Natural killer cell (primary cell): ENCODE measurements at regions not wholly inside any gene's neighbourhood (a gene's known extent, or its start where the extent isn't known, plus 50 kb on each side); places are given as distances from the start of the nearest gene placed in this dataset.

Source experiments
- ATAC-seq, 3 donors: fragments of 150-1000 bp in 2 of 3; fragments of 200-7000 bp in 1 of 3; cut with Tn5 transposase; 1 replicate in 1 of 3; 2 replicates in 2 of 3; pipeline ENCODE4 v1.10.0; 2021; ENCODE audit warnings: mild to moderate bottlenecking in 2 of 3, moderate library complexity in 2 of 3
- DNase-seq, 2 donors: peaks; one replicate each; pipeline versions ENCODE4 v3.0.0 to v3.0.0-alpha.2; 2013 to 2021; ENCODE audit warnings: mixed read lengths in 1 of 2
- H3K27ac ChIP-seq: one replicate; pipeline ENCODE4 v1.5.1; 2013; ENCODE audit warnings: mild to moderate bottlenecking, low read length
- H3K27me3 ChIP-seq: one replicate; pipeline ENCODE4 v1.6.1; 2013; ENCODE audit warnings: low read length; ENCODE audit not compliant: control insufficient read depth, insufficient read depth
- H3K36me3 ChIP-seq: one replicate; pipeline ENCODE4 v1.6.1; 2013; ENCODE audit warnings: low read length; ENCODE audit not compliant: control insufficient read depth, insufficient read depth
- H3K4me1 ChIP-seq: one replicate; pipeline ENCODE4 v1.6.1; 2013; ENCODE audit warnings: low read length; ENCODE audit not compliant: control insufficient read depth, insufficient read depth
- H3K4me3 ChIP-seq: one replicate; pipeline ENCODE4 v1.5.1; 2013; ENCODE audit warnings: low read length
- H3K9me3 ChIP-seq: one replicate; pipeline ENCODE4 v1.6.1; 2013; ENCODE audit warnings: low read length; ENCODE audit not compliant: control insufficient read depth, insufficient read depth
- H3K27ac Mint-ChIP-seq, 2 donors: one replicate each; pipeline ENCODE4 v1.8.0; 2022; ENCODE audit warnings: mild to moderate bottlenecking in 2 of 2, mixed read lengths in 2 of 2, moderate library complexity in 1 of 2
- H3K27me3 Mint-ChIP-seq, 2 donors: one replicate each; pipeline ENCODE4 v1.8.0; 2022; ENCODE audit warnings: low read depth in 2 of 2, mixed read lengths in 2 of 2
- H3K36me3 Mint-ChIP-seq: one replicate; pipeline ENCODE4 v1.8.0; 2022; ENCODE audit warnings: mixed read lengths
- H3K4me1 Mint-ChIP-seq, 2 donors: one replicate each; pipeline ENCODE4 v1.8.0; 2022; ENCODE audit warnings: mixed read lengths in 2 of 2
- H3K4me3 Mint-ChIP-seq: one replicate; pipeline ENCODE4 v1.8.0; 2022; ENCODE audit warnings: mild to moderate bottlenecking, moderate library complexity, mixed read lengths
- H3K9me3 Mint-ChIP-seq, 2 donors: one replicate each; pipeline ENCODE4 v1.8.0; 2022; ENCODE audit warnings: mixed read lengths in 2 of 2
- CTCF ChIP-seq: fragments of 200-600 bp; IDR thresholded peaks from one replicate; pipeline ENCODE4 v1.8.0; 2022; ENCODE audit warnings: antibody characterized with exemption
- WGBS: methylation state at CpG from one replicate; pipeline ENCODE4 v1.1.7; 2013; ENCODE audit warnings: missing lambda C conversion rate; ENCODE audit not compliant: insufficient coverage; 5-methylcytosine and 5-hydroxymethylcytosine counted together
- intact Hi-C: fragments of 100-400 bp; cut with micrococcal nuclease; formaldehyde crosslinking; loops from one replicate; pipeline ENCODE4 v1.14.2; 2022

DNA sequence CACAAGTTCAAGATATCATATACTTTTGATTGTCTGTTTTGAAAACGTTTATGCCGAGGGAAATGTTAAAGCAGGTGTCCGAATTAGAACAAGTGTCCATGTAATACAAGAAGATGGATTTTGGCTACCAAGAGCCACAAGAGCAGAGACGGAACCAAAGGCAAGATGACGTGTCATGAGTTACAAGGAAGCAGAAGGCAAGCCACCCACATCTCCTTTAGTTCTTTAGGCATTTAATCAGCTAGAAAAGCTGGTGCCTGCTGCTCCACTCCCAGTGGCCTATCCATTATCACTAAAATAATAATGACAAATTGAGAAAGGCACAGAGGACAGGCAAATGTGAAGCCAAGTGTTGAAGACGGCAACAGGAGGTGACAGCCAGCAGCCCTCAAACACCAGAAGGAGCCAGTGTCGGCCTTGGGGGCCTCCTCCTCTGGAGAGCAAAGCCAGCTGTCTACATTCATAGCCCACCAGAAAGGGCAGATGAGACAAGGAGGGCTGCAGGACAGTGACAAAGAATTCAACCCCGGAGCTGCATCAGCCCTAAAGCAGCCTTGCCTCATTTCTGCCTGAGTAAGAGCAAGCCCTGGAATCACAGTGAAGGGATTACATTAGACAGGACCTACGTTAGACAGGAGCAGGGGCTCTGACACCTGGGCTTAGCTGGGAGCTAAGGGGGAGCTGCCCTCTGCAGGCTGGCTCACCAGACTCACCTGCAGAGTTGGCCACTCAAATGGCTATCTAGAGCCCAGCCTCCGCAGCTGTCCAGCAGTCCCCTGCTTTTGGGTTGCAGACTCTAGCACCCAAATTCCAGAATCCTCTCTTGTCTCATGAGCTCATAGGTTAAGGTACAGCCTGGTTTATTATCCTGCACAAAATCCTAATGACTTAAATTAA, 569.9 kb downstream of the UQCRFS1 start:
- Mint-ChIP-seq H3K4me3 (no peak overlapping the region), H3K27ac (no peak overlapping the region), H3K27me3 (peaks cover 0 to 6% of the 10 kb centered on the region in 2 donors), H3K4me1 (peaks cover 0 to 6% of the 10 kb centered on the region in 2 donors), H3K36me3 (no peaks in the 10 kb centered on the region), H3K9me3 (no peaks in the 10 kb centered on the region)
- no peaks in the 10 kb centered on the region for H3K4me1 ChIP-seq
- intact Hi-C loops, result no loop called here
- no peaks in the 10 kb centered on the region for H3K36me3 ChIP-seq
- ATAC-seq, result no peak
- WGBS, result 90% methylated on average over 10 of the region's 10 CpGs
- no peak for DNase-seq
- no peaks in the 10 kb centered on the region for H3K9me3 ChIP-seq
- no peak overlapping the region for H3K27ac ChIP-seq
- TF ChIP-seq CTCF, result no peak
- no peak overlapping the region for H3K4me3 ChIP-seq
- no peaks in the 10 kb centered on the region for H3K27me3 ChIP-seq

DNA sequence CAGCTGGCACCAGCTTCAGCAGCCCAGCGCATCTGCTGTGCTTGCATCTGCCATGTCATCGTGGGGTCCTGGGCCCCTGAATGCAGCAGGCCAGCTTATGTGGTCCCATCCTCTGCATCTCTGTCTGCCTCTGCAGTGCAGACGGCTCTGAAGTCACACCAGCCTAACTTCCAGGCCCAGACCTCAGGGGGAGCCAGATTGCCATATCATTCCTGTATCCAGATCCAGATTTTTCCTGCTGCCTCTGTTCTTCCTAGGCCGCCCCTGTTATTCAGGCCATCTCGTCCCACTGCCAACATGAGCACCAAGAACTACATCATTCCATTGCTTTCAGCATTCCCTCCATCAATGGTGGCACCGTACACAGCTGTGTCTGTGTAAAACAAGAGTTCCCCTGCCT, 571.6 kb downstream of the UQCRFS1 start:
- no peak overlapping the region for H3K27ac Mint-ChIP-seq
- Histone ChIP-seq H3K9me3 (no peaks in the 10 kb centered on the region), H3K27me3 (no peaks in the 10 kb centered on the region), H3K4me3 (no peak overlapping the region), H3K4me1 (no peaks in the 10 kb centered on the region), H3K27ac (no peak overlapping the region), H3K36me3 (no peaks in the 10 kb centered on the region)
- H3K27me3 Mint-ChIP-seq, result peaks cover 0 to 8% of the 10 kb centered on the region in 2 donors
- no peak overlapping the region for H3K4me3 Mint-ChIP-seq
- ATAC-seq, result no peak
- WGBS, result 88% methylated on average over 6 of the region's 6 CpGs
- intact Hi-C loops, result no loop called here
- no peaks in the 10 kb centered on the region for H3K36me3 Mint-ChIP-seq
- no peak for DNase-seq
- H3K4me1 Mint-ChIP-seq, result peaks cover 0 to under 1% of the 10 kb centered on the region in 2 donors
- H3K9me3 Mint-ChIP-seq, result no peaks in the 10 kb centered on the region
- no peak for TF ChIP-seq CTCF

GRCh38 chr19:28640506-28640905, 572.4 kb downstream of the UQCRFS1 start:
- no peak for TF ChIP-seq CTCF
- H3K9me3 ChIP-seq, result no peaks in the 10 kb centered on the region
- H3K36me3 Mint-ChIP-seq, result no peaks in the 10 kb centered on the region
- no peaks in the 10 kb centered on the region for H3K4me1 ChIP-seq
- DNase-seq, result no peak
- no peak overlapping the region for H3K4me3 ChIP-seq
- intact Hi-C loops, result no loop called here
- ATAC-seq, result no peak
- 74% methylated on average over 3 of the region's 4 CpGs for WGBS
- peaks cover 0 to 8% of the 10 kb centered on the region in 2 donors for H3K27me3 Mint-ChIP-seq
- H3K9me3 Mint-ChIP-seq, result no peaks in the 10 kb centered on the region
- no peak overlapping the region for H3K27ac ChIP-seq
- H3K4me3 Mint-ChIP-seq, result no peak overlapping the region
- no peaks in the 10 kb centered on the region for H3K27me3 ChIP-seq
- H3K27ac Mint-ChIP-seq, result no peak overlapping the region
- no peaks in the 10 kb centered on the region for H3K4me1 Mint-ChIP-seq
- H3K36me3 ChIP-seq, result no peaks in the 10 kb centered on the region
